T-helper 1 cell treated with Interleukin-12 subunit alpha and Interleukin-12 subunit beta and Interleukin-4 antibody, amounts not matched to agents 30 μg/mL and 1 μg/mL, for 36 hours (primary cell): ENCODE measurements at regions not wholly inside any gene's neighbourhood (a gene's known extent, or its start where the extent isn't known, plus 50 kb on each side); places are given as distances from the start of the nearest gene placed in this dataset.

Source experiments
- H3K27ac Mint-ChIP-seq: one replicate; pipeline ENCODE4 v1.8.0; 2021; ENCODE audit warnings: mild to moderate bottlenecking, mixed read lengths
- H3K27me3 Mint-ChIP-seq: one replicate; pipeline ENCODE4 v1.8.0; 2021; ENCODE audit warnings: low read depth, mixed read lengths
- H3K36me3 Mint-ChIP-seq: one replicate; pipeline ENCODE4 v1.8.0; 2021; ENCODE audit warnings: low read depth, mixed read lengths
- H3K4me1 Mint-ChIP-seq: one replicate; pipeline ENCODE4 v1.8.0; 2021; ENCODE audit warnings: low read depth, mixed read lengths
- H3K4me3 Mint-ChIP-seq: one replicate; pipeline ENCODE4 v1.8.0; 2021; ENCODE audit warnings: mild to moderate bottlenecking, moderate library complexity, mixed read lengths
- H3K9me3 Mint-ChIP-seq: one replicate; pipeline ENCODE4 v1.8.0; 2021; ENCODE audit warnings: mixed read lengths

DNA sequence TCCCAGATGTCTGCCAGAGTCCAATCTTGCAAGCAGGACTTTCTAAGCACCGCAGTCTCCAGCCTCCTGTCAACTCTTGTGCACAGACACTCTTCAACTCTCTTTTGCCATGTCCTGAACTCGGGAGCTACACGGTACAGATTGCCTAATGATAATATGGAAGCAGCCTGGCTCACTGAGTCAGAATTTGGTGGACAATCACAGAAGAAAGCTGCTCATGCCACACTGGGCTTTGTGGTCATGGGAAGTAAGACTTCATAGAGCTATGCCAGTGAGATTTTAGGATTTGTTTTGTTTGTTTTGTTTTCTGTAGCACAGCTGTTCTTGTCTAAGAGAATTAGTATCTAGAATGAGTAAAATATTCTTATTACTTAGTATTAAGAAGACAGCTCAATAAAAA lies 144.1 kb upstream of the PRSS58 start:
- H3K9me3 Mint-ChIP-seq: no peaks in the 10 kb centered on the region
- H3K27me3 Mint-ChIP-seq: peaks cover 37% of the 10 kb centered on the region
- no peak overlapping the region for H3K27ac Mint-ChIP-seq
- no peak overlapping the region for H3K4me3 Mint-ChIP-seq
- no peaks in the 10 kb centered on the region for H3K36me3 Mint-ChIP-seq
- peaks cover 1% of the 10 kb centered on the region for H3K4me1 Mint-ChIP-seq

GRCh38 chr7:142400042-142400533 lies 142.2 kb upstream of the PRSS58 start:
- H3K4me1 Mint-ChIP-seq: peaks cover 1% of the 10 kb centered on the region
- no peaks in the 10 kb centered on the region for H3K9me3 Mint-ChIP-seq
- no peaks in the 10 kb centered on the region for H3K36me3 Mint-ChIP-seq
- H3K27me3 Mint-ChIP-seq: peaks cover 41% of the 10 kb centered on the region
- H3K4me3 Mint-ChIP-seq: no peak overlapping the region
- no peak overlapping the region for H3K27ac Mint-ChIP-seq

DNA sequence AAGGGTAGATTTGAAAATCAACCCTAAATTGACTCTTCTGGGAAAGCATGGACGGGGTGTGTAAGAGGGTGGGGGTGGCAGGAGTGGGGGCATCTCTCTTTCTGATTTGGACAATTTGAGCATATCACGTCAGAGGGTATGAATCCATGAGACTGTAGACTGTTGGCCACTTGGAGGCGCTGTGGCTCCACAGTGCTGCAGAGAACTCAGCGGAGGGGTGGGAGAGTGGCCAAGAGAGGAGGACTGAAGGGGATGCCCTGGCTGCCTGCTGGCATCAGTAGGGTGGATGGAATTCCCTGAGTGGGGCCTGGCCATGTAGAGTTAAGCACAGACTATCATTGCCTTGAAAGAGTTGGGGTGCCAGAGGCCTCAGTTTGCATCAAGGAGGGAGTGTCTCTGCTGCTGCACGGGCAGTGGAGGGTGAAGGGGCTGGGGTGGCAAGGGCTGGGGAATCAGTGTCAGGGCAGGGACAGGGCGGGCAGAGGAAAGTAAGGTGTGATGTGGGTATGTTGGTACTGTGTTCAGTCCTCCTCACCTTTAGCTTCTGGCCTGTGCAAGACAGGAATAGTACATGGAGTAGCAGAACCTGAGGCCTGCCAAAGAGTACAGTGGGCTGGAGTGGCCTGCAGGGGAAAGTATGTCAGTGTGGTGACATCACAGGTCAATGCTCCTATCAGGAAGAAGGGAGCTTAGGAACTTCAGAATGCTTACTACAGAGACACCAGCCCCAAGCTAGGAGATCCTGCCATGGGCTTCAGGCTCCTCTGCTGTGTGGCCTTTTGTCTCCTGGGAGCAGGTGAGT lies 133.5 kb upstream of the PRSS58 start:
- Mint-ChIP-seq H3K27ac (peak overlapping the region; percentile 55), H3K36me3 (no peaks in the 10 kb centered on the region), H3K4me1 (no peaks in the 10 kb centered on the region), H3K4me3 (peak overlapping the region; percentile 25), H3K9me3 (no peaks in the 10 kb centered on the region), H3K27me3 (peaks cover 4% of the 10 kb centered on the region)

DNA sequence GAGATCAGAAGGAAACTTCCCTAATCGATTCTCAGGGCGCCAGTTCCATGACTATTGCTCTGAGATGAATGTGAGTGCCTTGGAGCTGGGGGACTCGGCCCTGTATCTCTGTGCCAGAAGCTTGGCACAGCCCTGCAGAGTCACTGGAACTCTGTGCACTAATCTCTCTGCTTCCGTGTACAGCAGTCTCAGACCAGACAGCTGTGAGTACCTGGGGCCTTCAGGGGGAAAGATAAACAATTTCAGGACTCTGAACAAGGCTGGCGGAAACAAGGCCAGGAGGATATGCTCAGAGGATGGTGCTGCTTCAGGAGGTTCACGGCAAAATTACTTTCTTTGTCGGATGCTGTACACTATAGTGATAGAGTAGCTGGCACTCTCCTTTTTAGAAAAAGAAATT lies 131.7 kb upstream of the PRSS58 start:
- no peaks in the 10 kb centered on the region for H3K27me3 Mint-ChIP-seq

GRCh38 chr7:142385491-142386340 lies 127.9 kb upstream of the PRSS58 start:
- peaks cover 28% of the 10 kb centered on the region for H3K4me1 Mint-ChIP-seq
- H3K9me3 Mint-ChIP-seq: no peaks in the 10 kb centered on the region
- H3K36me3 Mint-ChIP-seq: no peaks in the 10 kb centered on the region
- H3K4me3 Mint-ChIP-seq: peak overlapping the region; percentile 66
- peak overlapping the region; percentile 46 for H3K27ac Mint-ChIP-seq
- H3K27me3 Mint-ChIP-seq: no peaks in the 10 kb centered on the region

More for the DNA sequence above, 131.7 kb upstream of the PRSS58 start:
- Mint-ChIP-seq H3K4me3 (no peak overlapping the region), H3K4me1 (peaks cover 10% of the 10 kb centered on the region), H3K9me3 (no peaks in the 10 kb centered on the region), H3K27ac (no peak overlapping the region), H3K36me3 (no peaks in the 10 kb centered on the region)

- H3K27ac Mint-ChIP-seq: peak overlapping the region; percentile 75
- H3K4me1 Mint-ChIP-seq: peaks cover 28% of the 10 kb centered on the region
- H3K27me3 Mint-ChIP-seq: peaks cover 3% of the 10 kb centered on the region
- H3K4me3 Mint-ChIP-seq: peak overlapping the region; percentile 66
- no peaks in the 10 kb centered on the region for H3K36me3 Mint-ChIP-seq
- no peaks in the 10 kb centered on the region for H3K9me3 Mint-ChIP-seq
These were observed 126.7 kb upstream of the PRSS58 start for GRCh38 chr7:142384493-142384922.

DNA sequence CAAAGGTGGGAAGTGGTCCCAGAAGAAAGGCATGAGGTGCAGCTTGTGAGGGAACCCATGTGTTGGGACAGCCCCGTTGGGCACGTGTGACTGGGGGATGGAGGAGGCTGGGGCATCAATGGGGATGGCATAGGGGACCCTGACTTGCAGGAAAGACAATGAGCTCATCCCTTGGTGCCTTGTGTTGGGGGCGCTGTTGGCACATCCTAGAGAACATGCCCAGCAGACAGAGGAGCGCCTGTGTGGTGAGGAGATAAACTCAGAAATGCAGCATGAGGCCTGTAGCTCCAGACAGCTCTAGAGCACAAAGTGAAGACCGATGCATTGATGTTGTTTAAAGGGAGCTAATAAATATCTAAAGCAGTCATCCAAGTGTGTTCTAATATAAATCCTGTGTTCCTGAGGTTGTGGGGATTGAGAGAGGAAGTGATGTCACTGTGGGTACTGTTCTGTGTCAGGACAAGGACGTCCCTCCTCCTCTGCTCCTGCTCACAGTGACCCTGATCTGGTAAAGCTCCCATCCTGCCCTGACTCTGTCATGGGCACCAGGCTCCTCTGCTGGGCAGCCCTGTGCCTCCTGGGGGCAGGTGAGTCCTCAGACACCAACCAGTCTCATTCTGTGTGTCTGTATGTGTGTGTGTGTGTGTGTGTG lies 126.1 kb upstream of the PRSS58 start:
- Mint-ChIP-seq H3K27ac (peak overlapping the region; percentile 75), H3K9me3 (no peaks in the 10 kb centered on the region), H3K27me3 (peaks cover 3% of the 10 kb centered on the region), H3K36me3 (no peaks in the 10 kb centered on the region), H3K4me3 (peak overlapping the region; percentile 66), H3K4me1 (peaks cover 28% of the 10 kb centered on the region)

GRCh38 chr7:142381727-142382390 lies 124.0 kb upstream of the PRSS58 start:
- Mint-ChIP-seq H3K36me3 (no peaks in the 10 kb centered on the region), H3K4me3 (no peak overlapping the region), H3K9me3 (no peaks in the 10 kb centered on the region), H3K4me1 (peaks cover 28% of the 10 kb centered on the region), H3K27me3 (peaks cover 9% of the 10 kb centered on the region), H3K27ac (no peak overlapping the region)

GRCh38 chr7:142380069-142380468 lies 122.2 kb upstream of the PRSS58 start:
- no peak overlapping the region for H3K4me3 Mint-ChIP-seq
- H3K9me3 Mint-ChIP-seq: no peaks in the 10 kb centered on the region
- no peaks in the 10 kb centered on the region for H3K36me3 Mint-ChIP-seq
- H3K27me3 Mint-ChIP-seq: peaks cover 9% of the 10 kb centered on the region
- no peak overlapping the region for H3K27ac Mint-ChIP-seq
- H3K4me1 Mint-ChIP-seq: peaks cover 23% of the 10 kb centered on the region

- H3K36me3 Mint-ChIP-seq: no peaks in the 10 kb centered on the region
- no peak overlapping the region for H3K27ac Mint-ChIP-seq
- no peaks in the 10 kb centered on the region for H3K9me3 Mint-ChIP-seq
- H3K4me3 Mint-ChIP-seq: peak overlapping the region; percentile 23
- peaks cover 16% of the 10 kb centered on the region for H3K4me1 Mint-ChIP-seq
- peaks cover 9% of the 10 kb centered on the region for H3K27me3 Mint-ChIP-seq
These were observed 121.5 kb upstream of the PRSS58 start for GRCh38 chr7:142379201-142379885.

- Mint-ChIP-seq H3K9me3 (no peaks in the 10 kb centered on the region), H3K4me1 (peaks cover 6% of the 10 kb centered on the region), H3K36me3 (no peaks in the 10 kb centered on the region), H3K27me3 (peaks cover 9% of the 10 kb centered on the region), H3K4me3 (no peak overlapping the region), H3K27ac (no peak overlapping the region)
These were observed 119.7 kb upstream of the PRSS58 start for GRCh38 chr7:142377567-142377966.

DNA sequence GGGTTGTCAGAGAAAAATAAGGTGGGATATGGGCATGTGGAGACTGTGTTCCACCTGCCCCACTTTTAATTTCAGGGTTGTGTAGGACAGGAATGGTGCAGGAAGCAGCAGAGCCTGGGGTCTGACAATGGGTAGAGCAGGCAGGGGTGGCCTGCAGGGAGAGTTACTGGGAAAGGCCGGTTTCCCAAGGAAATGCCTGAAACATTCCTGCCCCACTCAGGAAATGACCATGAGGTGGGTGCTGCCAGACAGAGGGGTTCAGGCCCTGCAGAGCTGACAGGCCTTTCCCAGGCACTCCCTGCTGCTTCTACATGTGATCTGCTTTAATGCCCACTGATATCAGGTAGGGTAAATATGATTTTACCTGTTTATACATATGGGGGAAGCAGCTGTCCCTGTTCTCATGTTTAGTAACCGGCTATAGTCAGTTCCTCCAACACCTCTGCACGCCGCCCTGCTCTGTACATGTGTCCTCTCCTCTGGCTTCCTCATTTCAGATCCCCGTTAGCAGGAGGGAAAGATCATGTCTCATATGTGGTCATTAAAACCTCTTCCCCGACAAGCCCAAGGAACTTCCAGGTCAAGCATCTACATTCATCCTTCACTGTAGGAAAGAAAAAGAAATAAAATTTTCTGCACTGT lies 118.6 kb upstream of the PRSS58 start:
- H3K27ac Mint-ChIP-seq: peak overlapping the region; percentile 15
- no peaks in the 10 kb centered on the region for H3K9me3 Mint-ChIP-seq
- H3K36me3 Mint-ChIP-seq: no peaks in the 10 kb centered on the region
- H3K4me3 Mint-ChIP-seq: no peak overlapping the region
- H3K4me1 Mint-ChIP-seq: peaks cover 1% of the 10 kb centered on the region
- H3K27me3 Mint-ChIP-seq: peaks cover 9% of the 10 kb centered on the region

- Mint-ChIP-seq H3K27ac (peak overlapping the region; percentile 15), H3K4me1 (no peaks in the 10 kb centered on the region), H3K27me3 (peaks cover 9% of the 10 kb centered on the region), H3K36me3 (no peaks in the 10 kb centered on the region), H3K9me3 (no peaks in the 10 kb centered on the region), H3K4me3 (no peak overlapping the region)
These were observed 118.0 kb upstream of the PRSS58 start for GRCh38 chr7:142375710-142376313.
